Hepatic stellate cell (primary cell): ENCODE measurements at regions not wholly inside any gene's neighbourhood (a gene's known extent, or its start where the extent isn't known, plus 50 kb on each side); places are given as distances from the start of the nearest gene placed in this dataset.
"Not testable (repeated sequence)": the region's sequence is repeated elsewhere in the genome, so short reads cannot be mapped to it uniquely, and the experiment has no call there.

ENCODE experiments used
- DNase-seq: peaks from one replicate; pipeline ENCODE4 v3.0.0; 2011; ENCODE audit warnings: low spot score

DNA sequence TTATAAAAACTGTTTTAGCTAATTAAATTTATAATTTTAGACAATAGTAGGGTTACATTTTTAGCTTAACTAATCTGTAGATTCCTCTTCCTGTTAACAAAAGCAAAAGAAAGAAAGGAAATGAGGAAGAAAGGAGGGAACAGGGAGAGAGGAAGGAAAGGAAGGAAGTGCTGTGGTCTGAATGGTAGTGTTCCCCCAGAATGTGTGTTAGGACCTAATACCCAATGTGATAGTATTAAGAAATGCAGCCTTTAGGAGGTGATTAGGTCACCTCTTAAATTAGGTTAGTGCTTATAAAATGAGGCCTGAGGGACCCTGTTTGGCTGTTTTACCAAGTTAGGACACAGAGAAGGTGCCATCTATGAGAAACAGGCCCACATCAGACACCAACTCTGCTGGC, 136.9 kb upstream of the SAMSN1 start:
- no peak for DNase-seq

DNA sequence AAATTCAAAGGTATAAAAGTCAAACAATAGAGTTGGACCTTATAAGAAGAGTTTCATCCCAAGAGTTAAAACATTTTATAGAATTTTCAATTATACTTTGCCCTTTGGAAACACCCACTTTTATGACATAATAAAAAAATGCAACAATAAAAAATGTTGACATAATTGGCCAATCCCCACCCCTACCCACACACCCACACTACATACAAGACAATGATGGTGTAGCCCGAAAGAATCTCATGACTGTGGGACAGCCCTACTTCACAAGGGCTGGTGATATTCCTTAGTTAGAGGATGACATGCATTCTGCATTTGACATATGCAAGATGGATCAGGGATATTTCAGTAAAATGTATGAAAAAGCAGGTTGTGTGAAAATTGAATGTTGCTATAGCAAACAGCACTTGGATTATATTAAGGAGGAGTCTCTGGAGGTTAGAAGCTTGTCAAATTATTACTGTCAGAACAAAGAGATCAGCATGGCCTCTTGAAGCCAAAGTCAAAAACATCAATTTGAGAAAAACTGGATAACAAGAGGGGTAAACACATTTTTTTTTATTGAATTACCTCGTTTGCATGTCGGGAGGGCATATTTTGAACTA, 133.0 kb upstream of the SAMSN1 start:
- DNase-seq: no peak

DNA sequence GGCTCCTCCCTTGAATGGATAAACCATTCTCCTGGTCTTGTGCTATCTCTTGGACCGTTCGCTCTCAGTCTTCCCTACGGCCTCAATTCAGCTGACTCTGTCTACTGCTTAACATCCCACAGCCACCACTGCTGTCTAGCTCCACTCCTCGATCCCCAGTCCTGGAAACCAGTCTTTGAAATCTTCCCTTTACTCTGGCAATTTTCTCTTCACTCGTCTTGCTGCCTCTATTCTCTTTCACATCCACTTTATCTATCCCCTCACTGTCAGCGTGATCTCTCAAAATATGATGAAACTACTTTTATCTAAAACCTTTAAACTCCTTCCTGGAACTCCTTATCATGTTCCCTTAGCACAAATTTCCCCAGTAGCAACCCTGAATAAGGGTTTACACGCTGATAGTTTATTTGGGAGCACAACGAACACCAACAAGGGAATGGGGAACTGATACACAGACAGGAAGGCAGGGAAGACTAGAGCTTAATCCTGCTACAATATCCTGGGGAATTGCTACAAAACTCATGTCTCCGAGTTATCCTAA, 131.6 kb upstream of the SAMSN1 start:
- no peak for DNase-seq

DNA sequence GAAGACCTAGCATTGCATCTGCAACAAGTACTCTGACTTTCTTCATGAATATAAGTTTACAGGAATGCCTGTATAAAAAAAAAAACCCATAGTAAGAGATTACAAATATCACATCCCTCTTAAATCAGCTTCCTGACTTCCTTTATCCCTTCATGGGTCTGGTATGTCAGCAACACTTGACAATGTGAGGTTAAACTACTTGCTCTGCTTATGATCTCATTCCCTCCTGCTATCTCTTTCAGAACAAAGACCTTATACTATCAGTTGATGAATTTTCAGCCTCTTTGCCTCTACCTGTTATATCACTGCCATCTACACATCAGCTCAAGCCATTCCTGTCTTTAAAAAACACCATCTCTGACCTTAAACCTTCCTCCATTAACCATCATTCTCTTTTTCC, 130.9 kb upstream of the SAMSN1 start:
- DNase-seq: no peak

DNA sequence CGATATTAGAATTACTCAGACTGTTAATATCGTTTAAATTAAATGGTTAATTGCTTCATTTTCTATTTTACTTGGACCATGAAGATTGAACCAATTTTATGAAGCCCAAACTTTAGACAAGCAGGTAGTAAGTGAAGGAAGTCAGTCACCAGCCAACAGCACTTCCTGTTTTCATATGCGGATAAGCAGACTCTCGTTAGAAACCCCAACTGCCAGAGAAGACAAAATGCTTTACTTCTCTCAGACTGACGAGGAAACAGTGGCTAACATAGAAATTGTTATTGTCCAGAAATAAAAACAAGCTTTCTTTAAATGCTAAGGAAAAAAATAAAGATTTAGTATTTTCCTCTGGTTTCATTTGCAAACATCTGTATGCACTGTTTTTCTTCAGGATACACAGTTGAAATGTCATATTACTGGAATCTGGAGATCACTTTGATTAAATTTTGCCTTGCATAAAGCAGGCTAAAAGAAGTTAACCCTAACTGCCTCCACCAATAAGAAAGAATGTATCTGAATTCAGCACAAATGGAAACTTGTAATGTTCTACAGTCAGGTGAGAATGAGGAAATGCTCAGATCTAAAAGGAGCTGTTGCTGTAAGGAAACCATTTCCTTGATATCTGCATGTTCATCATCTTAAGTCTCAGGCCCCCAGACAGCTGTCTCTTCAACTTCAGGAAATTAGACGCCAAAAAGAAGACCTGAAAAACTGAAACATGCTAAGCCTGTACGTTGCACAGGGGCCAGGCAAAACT, 129.8 kb upstream of the SAMSN1 start:
- no peak for DNase-seq

DNA sequence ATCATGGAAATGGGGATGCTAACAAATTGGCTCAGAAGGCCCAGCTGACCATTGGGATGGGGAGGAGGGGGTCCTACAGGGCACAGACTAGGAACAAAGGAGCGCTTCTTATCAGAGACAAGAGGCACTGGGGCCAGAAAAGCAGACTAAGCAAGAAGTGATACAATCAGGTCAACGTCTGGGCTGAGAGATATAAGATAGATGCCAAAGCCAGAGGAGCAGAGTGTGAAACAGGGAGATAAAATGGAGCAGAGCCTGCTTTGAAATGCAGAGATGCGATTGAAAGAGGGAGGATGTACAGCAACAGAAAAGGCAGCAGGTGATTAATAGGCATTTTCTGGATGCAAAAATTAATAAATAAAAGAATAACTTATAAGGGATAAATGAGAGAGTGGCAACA, 127.5 kb upstream of the SAMSN1 start:
- no peak for DNase-seq

DNA sequence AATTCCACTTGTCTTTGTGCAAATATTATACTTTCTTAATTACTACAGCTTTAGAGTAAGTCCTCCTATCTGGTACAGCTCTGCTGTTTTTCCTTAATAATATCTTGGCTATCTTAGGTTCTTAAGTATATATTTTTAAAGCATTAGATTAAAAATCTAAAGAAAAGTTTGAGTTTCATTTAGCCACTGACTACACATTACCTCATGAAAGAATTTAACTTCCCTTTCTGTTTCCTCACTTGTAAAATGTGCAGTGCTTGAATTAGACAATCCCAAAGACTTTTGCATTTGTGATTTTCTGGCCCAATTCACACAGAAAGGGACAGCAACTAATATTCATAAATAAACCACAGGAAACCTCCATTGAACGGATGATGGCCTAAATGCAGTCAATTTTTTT, 126.4 kb upstream of the SAMSN1 start:
- no peak for DNase-seq

DNA sequence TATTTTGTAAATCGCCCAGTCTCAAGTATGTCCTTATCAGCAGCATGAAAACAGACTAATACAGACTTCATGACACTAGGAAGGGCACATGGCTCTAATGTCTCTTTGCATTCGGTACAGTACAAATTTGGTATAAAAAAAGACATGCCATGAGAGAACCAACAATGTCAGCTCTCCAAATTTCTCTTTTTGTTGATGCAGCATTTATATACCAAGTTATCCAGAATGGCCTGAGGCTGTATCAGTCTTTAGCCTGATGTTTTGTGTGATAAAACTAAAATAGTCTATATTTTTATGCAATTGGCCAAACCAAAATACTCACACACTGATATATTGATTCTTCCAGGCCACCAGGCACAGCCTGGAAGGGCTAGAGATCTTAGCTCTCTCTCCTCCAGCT, 124.3 kb upstream of the SAMSN1 start:
- DNase-seq: no peak

DNA sequence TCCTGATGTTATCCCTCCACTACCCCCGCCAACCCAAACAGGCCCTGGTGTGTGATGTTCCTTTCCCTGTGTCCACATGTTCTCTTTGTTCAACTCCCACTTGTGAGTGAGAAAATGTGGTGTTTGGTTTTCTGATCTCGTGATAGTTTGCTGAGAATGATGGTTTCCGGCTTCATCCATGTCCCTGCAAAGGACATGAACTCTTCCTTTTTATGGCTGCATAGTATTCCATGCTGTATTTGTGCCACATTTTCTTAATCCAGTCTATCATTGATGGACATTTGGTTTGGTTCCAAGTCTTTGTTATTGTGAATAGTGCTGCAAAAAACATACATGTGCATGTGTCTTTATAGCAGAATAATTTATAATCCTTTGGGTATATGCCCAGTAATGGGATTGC, 123.0 kb upstream of the SAMSN1 start:
- DNase-seq: not testable (repeated sequence)

DNA sequence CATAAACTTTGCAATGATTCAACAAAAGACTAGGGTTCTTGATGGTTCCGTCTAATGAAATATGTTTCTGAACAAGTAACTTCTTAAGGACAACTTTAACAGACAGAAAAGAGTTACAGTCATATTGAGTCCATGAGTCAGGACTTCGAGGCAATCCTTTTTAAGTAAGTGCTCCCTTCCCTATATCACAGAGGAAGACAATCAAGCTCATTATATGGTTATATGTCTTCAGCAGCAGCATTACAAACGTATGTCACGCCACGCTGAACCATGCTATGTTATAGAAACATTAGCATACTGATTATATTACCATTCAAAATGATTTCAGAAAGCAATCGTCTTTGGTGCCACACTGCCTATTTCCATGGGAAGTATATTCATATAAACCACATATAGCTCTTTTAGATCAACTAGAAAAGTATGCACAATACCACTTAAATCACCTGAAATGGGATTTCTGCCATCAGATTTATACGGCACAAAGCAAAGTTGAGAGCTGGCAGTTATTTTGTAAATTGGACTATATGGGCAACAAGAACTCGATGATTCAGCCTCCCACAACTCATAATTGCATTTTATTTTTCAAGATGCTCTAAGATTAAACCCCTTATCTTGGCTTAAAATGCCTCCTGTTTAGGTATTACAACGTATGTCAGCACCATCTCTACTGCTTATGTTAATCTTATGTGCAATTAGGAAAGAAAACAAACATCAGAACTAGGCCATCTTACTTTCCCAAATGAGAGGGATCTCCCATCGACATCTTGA, 111.3 kb upstream of the SAMSN1 start:
- DNase-seq: no peak

DNA sequence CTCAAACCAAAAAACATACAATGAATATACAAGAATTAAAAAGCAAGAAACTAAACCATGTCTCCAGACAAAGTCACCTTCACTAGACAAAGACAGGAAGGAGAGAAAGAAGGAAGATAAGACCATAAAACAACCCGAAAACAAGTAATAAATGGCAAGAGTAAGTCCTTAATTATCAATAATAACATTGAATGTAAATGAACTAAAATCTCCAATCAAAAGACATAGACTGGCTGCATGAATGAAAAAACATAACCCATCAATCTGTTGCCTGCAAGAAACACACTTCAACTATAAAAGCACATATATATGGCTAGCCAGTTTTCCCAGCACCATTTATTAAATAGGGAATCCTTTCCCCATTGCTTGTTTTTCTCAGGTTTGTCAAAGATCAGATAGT, 100.8 kb upstream of the SAMSN1 start:
- DNase-seq: no peak

DNA sequence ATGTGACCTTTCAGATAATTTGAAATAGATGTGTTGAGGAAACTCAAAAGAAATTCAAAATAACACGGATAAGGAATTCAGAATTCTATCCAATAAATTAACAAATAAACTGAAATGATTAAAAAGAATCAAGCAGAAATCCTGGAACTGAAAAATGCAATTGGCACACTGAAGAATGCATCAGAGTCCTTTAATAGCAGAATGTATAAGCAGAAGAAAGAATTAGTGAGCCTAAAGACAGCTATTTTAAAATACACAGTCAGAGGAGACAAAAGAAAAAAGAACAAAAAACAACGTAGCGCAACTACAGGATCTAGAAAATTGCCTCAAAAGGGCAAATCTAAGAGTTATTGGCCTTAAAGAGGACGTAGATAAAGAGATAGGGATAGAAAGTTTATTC, 99.6 kb upstream of the SAMSN1 start:
- DNase-seq: no peak

DNA sequence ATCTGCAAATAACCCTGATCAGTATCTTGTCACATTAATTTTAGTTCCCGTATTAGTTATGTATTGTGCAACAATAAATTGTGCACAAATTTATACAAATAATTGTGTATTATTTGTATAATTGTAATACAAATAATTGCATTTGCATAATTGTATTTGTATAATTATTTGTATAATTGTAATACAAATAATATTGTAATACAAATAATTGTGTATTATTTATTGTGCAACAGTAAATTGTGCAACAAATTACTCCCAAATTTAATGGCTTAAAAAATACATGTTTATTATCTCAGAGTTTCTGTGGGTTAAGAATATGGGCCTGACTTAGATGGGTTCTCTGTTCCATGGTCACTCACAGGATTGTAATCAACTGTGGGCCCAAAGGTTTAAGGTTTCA, 86.2 kb upstream of the SAMSN1 start:
- no peak for DNase-seq

DNA sequence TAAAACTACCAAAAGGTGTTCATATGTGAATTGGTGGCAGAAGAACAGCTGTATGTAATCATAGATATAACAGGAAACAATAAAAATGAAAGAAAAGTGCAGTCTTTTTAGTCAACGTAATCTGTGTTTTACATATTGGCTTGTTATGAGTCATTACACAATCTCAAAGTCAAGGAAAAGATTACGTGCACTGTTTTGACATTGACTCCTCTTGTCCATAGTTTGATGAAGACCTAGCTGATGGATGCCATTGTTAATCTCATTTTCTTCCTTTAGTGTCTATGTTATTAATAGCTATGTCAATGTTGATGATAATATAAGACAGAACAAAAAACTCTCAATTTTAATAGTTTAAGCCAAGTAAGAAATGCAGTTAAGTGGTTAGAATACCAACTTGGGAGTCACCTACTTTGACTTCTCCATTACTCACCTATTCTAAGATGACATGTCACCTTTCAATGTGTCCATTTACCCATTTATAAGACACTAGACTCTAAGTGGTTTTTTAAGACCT, 84.5 kb upstream of the SAMSN1 start:
- no peak for DNase-seq

DNA sequence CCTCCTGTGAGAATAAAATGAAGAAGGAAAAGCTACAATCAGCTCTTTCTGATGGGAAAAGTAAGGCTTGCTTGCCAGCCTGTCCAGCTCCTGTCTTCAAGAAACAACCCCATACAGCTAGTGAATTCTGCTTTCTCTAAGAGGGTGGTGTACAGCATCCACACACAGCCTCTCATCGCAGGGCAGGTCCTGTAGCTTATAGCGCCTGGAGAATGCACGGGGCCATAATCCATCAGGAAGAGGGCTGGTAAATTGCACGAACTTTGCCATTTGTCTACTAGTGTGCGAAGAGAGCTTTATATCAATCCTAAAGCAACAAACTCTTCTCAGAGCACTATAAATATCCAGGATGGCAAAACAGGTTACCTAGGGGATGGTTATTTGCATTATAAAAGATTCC, 83.3 kb upstream of the SAMSN1 start:
- no peak for DNase-seq

DNA sequence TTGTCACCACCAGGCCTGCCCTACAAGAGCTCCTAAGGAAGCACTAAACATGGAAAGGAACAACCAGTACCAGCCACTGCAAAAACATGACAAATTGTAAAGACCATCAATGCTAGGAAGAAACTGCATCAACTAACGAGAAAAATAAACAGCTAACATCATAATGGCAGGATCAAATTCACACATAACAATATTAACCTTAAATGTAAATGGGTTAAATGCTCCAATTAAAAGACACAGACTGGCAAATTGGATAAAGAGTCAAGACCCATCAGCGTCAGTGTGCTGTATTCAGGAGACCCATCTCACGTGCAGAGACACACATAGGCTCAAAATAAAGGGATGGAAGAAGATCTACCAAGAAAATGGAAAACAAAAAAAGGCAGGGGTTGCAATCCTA, 77.0 kb upstream of the SAMSN1 start:
- not testable (repeated sequence) for DNase-seq

DNA sequence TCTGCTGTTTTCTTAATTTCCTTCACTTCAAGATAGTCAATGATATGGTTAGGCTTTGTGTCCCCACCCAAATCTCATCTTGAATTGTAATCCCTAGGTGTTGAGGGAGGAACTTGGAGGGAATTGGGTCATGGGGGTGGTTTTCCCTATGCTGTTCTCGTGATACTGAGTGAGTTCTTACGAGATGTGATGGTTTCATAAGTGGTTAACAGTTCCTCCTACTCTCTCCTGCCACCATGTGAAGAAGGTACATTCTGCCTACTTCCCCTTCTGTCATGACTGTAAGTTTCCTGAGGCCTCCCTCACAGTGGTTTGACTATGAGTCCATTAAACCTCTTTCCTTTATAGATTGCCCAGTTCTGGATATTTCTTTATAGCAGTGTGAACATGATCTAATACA, 74.0 kb upstream of the SAMSN1 start:
- no peak for DNase-seq

DNA sequence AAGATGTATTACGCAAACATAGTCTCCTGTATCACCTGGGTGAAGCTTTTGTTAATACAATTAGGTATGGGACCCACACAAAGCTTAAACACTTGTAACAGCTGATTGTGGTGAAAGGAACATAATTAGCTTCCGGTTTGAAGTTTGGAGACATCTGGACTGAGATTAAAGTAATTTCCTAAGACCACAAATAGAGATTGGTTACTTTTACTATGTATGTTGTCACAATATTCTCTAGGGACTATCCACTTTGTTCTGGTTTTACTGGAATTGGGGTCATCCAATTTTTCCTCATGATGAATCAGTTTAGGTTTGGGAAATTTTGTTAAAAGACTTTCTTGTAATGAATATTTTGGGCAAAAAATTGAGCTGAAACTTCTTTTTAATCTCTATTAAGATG, 71.8 kb upstream of the SAMSN1 start:
- no peak for DNase-seq

DNA sequence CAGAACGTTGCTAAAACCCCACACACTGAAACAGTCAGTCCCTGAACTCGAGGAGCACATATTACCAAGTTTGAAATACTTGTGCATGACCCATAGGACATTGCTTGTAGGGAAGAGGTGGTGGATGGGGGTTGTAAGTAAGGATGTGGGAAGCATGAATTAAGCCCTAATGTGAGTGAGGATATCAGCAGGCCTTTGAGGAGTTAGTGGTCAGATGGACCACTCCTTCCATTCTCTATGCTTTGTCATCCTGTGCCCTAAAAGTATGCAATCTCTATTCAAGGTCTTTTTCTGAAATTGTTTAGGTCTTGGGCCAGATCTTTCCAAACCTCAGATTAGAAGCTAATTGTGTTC, 70.9 kb upstream of the SAMSN1 start:
- DNase-seq: no peak

DNA sequence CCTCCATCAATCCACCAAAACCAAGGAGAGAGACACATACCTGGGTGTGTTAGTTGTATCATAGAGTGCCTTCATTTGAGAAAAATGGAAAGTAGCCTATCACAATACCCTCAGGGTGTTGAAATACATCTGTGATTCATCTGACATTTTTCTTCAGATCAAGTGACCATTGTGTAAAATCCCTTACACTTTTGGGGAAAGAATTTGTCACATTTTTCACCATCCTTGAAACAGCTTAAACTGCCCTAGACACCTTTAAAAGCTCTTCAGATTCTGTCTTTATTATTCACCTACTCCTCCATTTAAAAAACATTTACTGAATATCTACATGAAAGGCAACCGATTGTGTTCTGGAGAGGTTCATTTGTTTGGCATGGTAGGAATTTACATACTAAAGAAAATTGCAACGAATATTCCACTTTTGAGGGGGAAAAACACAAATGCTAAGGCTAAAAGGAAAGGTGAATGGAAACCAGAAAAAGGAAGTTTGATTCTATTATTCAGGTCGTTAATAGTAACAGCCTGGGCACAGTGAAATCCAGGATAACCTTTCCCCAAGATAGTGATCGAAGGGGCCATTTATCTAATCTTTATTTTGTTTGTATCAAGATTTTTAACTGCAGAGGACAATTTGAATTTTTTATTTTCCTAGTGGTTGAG, 70.4 kb upstream of the SAMSN1 start:
- no peak for DNase-seq

DNA sequence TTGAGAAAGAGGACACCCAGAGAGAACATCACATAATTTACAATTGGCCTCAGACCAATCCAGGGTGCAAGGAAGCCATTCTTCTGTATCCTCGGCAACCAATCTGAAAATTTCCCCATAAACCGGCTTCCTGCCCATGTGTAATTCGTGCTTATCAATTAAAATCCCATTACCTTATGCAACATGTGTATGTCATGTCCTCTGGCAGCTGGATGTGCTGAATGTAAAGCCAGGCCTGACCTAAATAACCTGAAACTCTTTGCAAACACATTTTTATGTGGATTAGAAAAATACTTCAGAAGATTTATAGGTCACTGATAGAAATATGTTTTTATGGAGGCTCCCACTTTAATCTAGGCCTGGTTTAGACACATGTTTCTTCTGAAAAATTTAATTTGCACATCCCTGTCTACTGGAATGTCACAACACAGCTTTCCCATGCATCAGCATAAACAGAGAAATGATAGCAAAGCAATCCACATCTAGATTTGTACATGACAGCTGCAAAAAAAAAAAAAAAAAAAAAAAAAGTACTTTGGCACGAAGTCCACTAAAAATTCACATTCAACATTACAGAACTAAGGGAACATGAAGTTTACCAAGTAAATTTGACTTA, 69.4 kb upstream of the SAMSN1 start:
- no peak for DNase-seq

DNA sequence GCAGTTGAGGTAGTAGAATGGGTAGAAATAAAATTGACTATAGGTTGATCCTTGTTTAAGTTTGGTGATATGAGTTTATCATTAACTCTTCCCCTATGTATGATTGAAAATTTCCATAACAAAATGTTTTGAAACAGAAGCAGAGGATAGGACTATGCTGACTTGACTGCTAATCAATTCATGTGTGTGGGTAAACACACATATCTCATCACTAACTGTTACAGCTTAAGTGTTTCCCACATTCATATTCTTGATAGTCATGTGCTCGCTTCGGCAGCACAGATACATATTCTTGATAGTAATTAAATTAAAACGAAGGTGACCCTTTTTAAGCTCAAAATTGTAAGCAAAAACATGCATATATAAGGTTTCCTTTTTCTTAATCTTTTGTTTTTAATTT, 68.2 kb upstream of the SAMSN1 start:
- no peak for DNase-seq
